Sigmoid colon (tissue), 4 donors: ENCODE measurements at regions not wholly inside any gene's neighbourhood (a gene's known extent, or its start where the extent isn't known, plus 50 kb on each side); places are given as distances from the start of the nearest gene placed in this dataset.
"Not testable (repeated sequence)": the region's sequence is repeated elsewhere in the genome, so short reads cannot be mapped to it uniquely, and the experiment has no call there.

Source experiments
- CTCF ChIP-seq, 4 experiments: fragments of 450-650 bp in 3 of 4; fragments of 200-600 bp in 1 of 4; IDR thresholded peaks; one replicate each; pipeline ENCODE4 v1.5.1; 2016 to 2019; ENCODE audit warnings: antibody characterized with exemption in 4 of 4, mild to moderate bottlenecking in 3 of 4, moderate library complexity in 2 of 4
- EP300 ChIP-seq, 4 donors: sonication (generic); formaldehyde crosslinking; IDR thresholded peaks; one replicate each; pipeline ENCODE4 v1.6.1; 2017; ENCODE audit warnings: antibody characterized with exemption in 4 of 4
- POLR2A ChIP-seq, 2 donors: fragments of 450-650 bp; IDR thresholded peaks; one replicate each; pipeline ENCODE4 v1.6.1; 2016; ENCODE audit warnings: antibody characterized with exemption in 2 of 2, mild to moderate bottlenecking in 2 of 2, moderate library complexity in 2 of 2

- TF ChIP-seq CTCF, POLR2A, EP300 (IDR thresholded peaks at IDR 0.05): not testable (repeated sequence)
Measured at GRCh38 chr18:14222354-14223221, 90.4 kb upstream of the ZNF519 start.
